HCT116 (cell line): ENCODE measurements at regions not wholly inside any gene's neighbourhood (a gene's known extent, or its start where the extent isn't known, plus 50 kb on each side); places are given as distances from the start of the nearest gene placed in this dataset.

Experiments
- EZH2 ChIP-seq: fragments of 200-600 bp; sonication (generic); IDR thresholded peaks from 2 replicates; pipeline ENCODE4 v1.6.1; 2017; ENCODE audit warnings: antibody characterized with exemption, mixed run types
- EZH2phosphoT487 ChIP-seq: fragments of 200-600 bp; IDR thresholded peaks from 2 replicates; pipeline ENCODE4 v1.6.1; 2018; ENCODE audit warnings: antibody characterized with exemption, borderline replicate concordance
- JUND ChIP-seq: IDR thresholded peaks from 2 replicates; pipeline ENCODE4 v1.6.1; 2012
- POLR2A ChIP-seq: IDR thresholded peaks from 2 replicates; pipeline ENCODE4 v1.7.0; 2011; ENCODE audit warnings: borderline replicate concordance; ENCODE audit not compliant: insufficient read depth, insufficient read length; ENCODE audit errors: extremely low read depth
- POLR2AphosphoS5 ChIP-seq: IDR thresholded peaks from 2 replicates; pipeline ENCODE4 v1.6.1; 2011; ENCODE audit warnings: mild to moderate bottlenecking, low read depth, low read length, moderate library complexity
- RAD21 ChIP-seq: IDR thresholded peaks from 2 replicates; pipeline ENCODE4 v1.6.1; 2012; ENCODE audit warnings: low read depth, mild to moderate bottlenecking
- SIN3A ChIP-seq: IDR thresholded peaks from 2 replicates; pipeline ENCODE4 v1.6.1; 2012; ENCODE audit warnings: low read depth
- SP1 ChIP-seq: IDR thresholded peaks from 2 replicates; pipeline ENCODE4 v1.6.1; 2012; ENCODE audit warnings: low read depth
- YY1 ChIP-seq: IDR thresholded peaks from 2 replicates; pipeline ENCODE4 v1.6.1; 2011; ENCODE audit warnings: low read length, low read depth, moderate library complexity, mild to moderate bottlenecking; ENCODE audit not compliant: insufficient replicate concordance; ENCODE audit errors: extremely low read depth
- ZNF274 ChIP-seq: fragments of 200-500 bp; sonication (Bioruptor generic); IDR thresholded peaks from 2 replicates; pipeline ENCODE4 v1.6.1; 2014; ENCODE audit warnings: mild to moderate bottlenecking, low read depth, low read length, inconsistent platforms
- TF ChIP-seq, protein P1 (sequence below), 3 experiments: fragments of 200-600 bp in 1 of 3; sonication (generic) in 1 of 3; IDR thresholded peaks in 2 of 3; conservative IDR thresholded peaks in 1 of 3; 2 replicates each; pipeline ENCODE4 v1.5.1; 2012 to 2017; ENCODE audit warnings: low read depth in 2 of 3, low read length in 2 of 3, antibody characterized with exemption in 1 of 3, borderline replicate concordance in 1 of 3, control low read depth in 1 of 3, mild to moderate bottlenecking in 1 of 3, mixed read lengths in 1 of 3, mixed run types in 1 of 3, moderate library complexity in 1 of 3; ENCODE audit not compliant: insufficient read depth in 1 of 3
- TF ChIP-seq, protein P2 (sequence below): IDR thresholded peaks from 2 replicates; pipeline ENCODE4 v1.6.1; 2012
- TF ChIP-seq, protein P3 (sequence below): IDR thresholded peaks from 2 replicates; pipeline ENCODE4 v1.6.1; 2011; ENCODE audit warnings: mild to moderate bottlenecking, low read length, moderate library complexity; ENCODE audit not compliant: insufficient replicate concordance; ENCODE audit errors: extremely low read depth
- TF ChIP-seq, protein P4 (sequence below): IDR thresholded peaks from 2 replicates; pipeline ENCODE4 v1.6.1; 2012

DNA sequence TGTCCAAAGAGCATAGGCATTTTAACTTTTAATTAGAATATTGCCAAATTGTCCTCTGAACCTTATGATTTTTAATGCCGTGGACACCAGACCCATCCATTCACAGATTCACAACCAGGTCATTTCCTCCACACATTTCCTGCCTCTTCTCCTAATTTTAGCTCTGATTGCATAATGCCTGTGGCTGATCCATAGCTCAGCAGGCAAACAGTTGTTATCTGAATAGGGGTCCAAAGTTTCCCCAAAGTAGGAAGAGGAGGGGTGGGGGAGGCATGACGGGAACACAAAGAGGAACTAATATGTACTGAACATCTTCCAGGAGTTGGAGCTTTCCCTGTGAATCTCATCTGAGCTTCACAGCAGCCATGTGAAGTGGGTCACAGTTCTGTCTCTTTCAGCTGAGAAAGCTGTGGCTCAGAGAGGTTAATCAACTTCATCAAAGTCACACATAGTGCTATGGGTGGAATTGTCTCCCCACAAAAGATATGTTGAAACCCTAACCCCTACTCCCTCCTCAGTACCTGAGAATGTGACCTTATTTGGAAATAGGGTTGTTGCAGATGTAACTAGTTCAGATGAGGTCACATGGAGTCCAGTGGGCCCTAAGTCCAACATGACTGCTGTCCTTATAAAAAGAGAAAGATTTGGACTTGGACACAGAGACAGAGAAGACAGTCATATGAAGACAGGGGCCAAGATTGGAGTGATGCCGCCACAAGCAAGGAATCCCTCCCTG lies 106.7 kb upstream of the AGBL1 start:
- TF ChIP-seq, protein P1, sequence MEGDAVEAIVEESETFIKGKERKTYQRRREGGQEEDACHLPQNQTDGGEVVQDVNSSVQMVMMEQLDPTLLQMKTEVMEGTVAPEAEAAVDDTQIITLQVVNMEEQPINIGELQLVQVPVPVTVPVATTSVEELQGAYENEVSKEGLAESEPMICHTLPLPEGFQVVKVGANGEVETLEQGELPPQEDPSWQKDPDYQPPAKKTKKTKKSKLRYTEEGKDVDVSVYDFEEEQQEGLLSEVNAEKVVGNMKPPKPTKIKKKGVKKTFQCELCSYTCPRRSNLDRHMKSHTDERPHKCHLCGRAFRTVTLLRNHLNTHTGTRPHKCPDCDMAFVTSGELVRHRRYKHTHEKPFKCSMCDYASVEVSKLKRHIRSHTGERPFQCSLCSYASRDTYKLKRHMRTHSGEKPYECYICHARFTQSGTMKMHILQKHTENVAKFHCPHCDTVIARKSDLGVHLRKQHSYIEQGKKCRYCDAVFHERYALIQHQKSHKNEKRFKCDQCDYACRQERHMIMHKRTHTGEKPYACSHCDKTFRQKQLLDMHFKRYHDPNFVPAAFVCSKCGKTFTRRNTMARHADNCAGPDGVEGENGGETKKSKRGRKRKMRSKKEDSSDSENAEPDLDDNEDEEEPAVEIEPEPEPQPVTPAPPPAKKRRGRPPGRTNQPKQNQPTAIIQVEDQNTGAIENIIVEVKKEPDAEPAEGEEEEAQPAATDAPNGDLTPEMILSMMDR (IDR thresholded peaks at IDR 0.05 in 2 of 3, conservative IDR thresholded peaks at IDR 0.05 in 1 of 3; ENCODE audit: borderline replicate concordance in 1 of 3, insufficient read depth in 1 of 3, low read depth in 2 of 3, low read length in 2 of 3), result no peak
- TF ChIP-seq EZH2, result no peak
- TF ChIP-seq, protein P2, sequence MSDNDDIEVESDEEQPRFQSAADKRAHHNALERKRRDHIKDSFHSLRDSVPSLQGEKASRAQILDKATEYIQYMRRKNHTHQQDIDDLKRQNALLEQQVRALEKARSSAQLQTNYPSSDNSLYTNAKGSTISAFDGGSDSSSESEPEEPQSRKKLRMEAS, result no peak
- TF ChIP-seq RAD21, result no peak
- TF ChIP-seq SIN3A, result no peak
- TF ChIP-seq EZH2phosphoT487, result no peak
- TF ChIP-seq JUND, result no peak
- TF ChIP-seq ZNF274, result no peak
- TF ChIP-seq POLR2AphosphoS5, result no peak
- TF ChIP-seq, protein P3, sequence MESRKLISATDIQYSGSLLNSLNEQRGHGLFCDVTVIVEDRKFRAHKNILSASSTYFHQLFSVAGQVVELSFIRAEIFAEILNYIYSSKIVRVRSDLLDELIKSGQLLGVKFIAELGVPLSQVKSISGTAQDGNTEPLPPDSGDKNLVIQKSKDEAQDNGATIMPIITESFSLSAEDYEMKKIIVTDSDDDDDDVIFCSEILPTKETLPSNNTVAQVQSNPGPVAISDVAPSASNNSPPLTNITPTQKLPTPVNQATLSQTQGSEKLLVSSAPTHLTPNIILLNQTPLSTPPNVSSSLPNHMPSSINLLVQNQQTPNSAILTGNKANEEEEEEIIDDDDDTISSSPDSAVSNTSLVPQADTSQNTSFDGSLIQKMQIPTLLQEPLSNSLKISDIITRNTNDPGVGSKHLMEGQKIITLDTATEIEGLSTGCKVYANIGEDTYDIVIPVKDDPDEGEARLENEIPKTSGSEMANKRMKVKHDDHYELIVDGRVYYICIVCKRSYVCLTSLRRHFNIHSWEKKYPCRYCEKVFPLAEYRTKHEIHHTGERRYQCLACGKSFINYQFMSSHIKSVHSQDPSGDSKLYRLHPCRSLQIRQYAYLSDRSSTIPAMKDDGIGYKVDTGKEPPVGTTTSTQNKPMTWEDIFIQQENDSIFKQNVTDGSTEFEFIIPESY, result no peak
- TF ChIP-seq YY1, result no peak
- TF ChIP-seq SP1, result no peak
- TF ChIP-seq, protein P4, sequence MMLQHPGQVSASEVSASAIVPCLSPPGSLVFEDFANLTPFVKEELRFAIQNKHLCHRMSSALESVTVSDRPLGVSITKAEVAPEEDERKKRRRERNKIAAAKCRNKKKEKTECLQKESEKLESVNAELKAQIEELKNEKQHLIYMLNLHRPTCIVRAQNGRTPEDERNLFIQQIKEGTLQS, result no peak
- TF ChIP-seq POLR2A, result no peak
